Embryonic facial prominence (tissue), 1 donor: ENCODE measurements at regions not wholly inside any gene's neighbourhood (a gene's known extent, or its start where the extent isn't known, plus 50 kb on each side); places are given as distances from the start of the nearest gene placed in this dataset.
"Not testable (repeated sequence)": the region's sequence is repeated elsewhere in the genome, so short reads cannot be mapped to it uniquely, and the experiment has no call there.

Experiments used
- DNase-seq: peaks from one replicate; pipeline ENCODE4 v3.0.0-alpha.2; 2016; ENCODE audit errors: extremely low spot score

DNA sequence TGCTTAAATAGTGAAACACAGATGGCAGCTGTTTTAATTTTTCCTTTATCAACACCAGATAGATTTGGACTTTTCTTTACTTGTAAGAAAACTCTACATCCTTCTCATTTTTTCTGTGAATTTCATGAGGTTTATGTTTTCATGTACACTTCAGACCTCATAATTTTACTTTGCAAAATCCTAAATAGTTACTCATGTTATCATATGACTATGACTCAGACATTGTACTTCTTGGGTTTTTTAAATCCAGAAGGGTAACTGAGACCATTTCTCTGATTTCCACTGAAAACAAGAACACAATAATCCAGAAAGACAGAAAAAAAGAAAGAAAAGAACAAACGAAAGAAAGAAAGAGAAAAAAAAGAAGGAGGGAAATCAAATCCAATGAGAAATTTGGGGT lies 1021.6 kb downstream of the NCAM2 start:
- DNase-seq: no peak

DNA sequence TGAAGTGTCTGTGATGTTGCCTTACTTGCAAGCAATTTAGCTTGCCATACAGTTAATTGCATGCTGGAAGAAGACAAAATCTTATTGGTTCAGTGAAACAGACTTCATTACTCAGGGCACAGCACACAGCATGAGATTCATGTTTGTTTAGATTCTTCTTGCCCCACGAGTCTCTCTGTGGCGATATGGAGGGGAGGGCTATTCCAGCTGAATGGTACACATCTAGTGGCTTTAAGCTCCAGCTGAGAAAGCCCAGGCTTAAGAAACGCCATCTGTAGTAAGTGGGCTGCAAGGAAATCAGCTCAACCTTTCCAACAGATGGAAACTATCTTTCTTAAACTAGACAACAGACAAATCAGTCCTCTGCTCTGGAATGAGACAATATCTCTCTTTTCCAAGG lies 1022.0 kb downstream of the NCAM2 start:
- DNase-seq: no peak

DNA sequence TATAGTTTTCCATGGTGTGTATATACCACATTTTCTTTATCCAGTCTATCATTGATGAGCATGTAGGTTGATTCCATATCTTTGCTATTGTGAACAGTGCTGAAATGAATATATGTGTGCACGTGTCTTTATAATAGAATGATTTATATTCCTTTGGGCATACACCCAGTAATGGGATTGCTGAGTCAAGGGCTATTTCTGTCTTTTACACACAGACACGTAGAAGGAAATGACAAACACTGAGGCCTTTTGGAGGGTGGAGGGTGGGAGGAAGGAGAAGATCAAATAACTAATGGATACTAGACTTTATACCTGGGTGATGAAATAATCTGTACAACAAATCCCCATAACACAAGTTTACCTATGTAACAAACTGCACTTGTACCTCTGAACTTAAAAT lies 1025.7 kb downstream of the NCAM2 start:
- DNase-seq: not testable (repeated sequence)

DNA sequence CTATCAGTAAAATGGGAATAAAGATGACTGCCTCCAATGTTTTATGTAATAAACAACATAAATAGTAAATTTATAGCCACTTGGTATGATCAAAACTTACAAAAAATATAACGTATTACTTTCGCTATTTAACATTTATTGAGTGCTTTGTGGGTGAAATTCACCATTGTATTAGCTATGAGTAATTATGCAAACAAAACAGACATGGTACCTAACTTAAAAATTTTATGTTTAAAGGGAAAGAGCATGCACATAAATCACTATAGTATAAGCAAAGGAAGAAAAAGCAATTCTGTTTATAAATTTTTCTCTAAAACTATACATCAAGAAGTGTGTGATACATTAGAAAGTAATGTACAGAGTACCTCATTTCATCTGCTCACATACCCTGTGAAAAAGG lies 1046.2 kb downstream of the NCAM2 start:
- no peak for DNase-seq

DNA sequence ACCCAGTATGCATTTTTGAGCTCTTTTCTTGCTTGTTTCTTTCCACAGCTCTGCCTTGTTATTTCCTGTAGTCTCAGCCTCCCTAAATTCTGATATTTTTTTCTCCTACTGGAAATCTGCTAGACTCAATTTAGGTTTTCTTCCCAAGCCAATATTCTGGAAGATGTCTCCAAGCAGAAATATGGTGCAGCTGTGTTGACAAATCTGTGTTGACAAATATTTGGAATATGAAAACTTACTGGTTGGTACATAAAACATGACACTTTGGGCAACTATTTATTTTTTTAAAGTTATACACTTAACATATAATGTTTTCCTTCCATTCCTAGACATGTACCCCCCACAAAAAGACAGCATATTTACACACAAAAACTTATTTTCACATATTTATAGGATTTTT lies 1048.4 kb downstream of the NCAM2 start:
- no peak for DNase-seq

DNA sequence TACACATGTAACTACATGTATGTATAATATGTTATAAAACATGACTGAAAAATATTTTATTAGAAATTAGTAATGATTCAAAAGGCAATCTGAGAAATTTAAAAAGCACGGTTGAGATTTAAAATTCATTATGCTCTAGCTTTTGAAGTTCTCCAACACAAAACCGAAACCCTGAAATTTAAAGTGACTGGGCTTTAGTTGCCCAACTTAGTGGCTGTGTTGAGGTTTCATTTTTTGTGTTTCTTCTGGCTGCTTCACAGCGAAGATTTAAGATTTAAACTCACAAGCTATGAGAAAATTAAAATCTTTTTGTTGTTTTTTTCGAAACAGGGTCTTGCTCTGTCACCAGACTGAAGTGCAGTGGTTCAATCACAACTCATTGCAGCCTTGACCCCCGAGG lies 1058.7 kb downstream of the NCAM2 start:
- no peak for DNase-seq

DNA sequence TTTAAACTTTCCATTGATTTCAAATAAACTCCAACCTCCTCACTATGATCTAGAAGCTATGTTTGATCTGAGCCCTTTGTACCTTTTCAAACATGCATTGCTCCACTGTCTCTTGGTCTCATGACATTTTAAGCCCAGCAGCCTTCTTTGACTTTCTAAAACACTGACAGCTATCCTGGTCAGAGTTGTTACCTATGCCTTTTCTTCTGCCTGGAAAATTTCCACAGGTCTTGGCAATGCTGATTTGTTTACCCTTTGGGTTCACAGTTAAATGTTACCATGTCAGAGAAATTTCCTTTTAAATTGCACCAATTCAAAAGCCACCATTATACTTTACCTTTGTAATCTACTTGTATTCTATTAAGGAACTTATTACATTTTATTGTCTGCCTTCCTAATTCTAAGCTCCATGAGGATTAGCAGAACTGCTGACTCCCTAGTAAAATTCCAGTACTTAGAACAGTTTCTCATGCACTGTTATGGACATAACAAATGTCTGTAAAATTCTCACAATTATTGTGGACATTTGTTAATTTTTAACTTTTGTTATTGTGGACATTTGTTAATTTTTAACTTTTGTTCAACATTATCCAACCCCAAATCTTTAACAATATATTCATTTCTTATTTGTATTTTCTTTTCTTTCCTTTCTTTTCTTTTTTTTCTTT lies 1064.4 kb downstream of the NCAM2 start:
- no peak for DNase-seq

DNA sequence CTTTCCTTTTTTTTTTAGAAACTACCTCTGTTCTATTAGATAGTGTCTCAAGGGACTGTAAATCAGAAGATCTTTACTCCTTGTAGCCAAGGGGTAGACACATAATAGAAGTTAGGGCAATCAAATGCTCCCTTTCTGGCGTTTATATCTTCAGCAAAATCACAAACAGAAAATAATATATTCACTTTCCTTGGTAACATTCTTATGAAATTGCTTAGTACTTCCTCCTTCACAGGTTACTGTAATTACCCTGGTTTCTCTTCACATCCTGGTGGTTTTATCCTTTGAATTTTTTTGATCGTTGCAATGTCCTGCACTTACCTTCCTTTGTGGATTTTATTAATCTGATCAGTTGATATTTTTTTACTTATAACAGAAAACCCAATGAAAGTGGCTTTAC lies 1064.9 kb downstream of the NCAM2 start:
- DNase-seq: no peak

DNA sequence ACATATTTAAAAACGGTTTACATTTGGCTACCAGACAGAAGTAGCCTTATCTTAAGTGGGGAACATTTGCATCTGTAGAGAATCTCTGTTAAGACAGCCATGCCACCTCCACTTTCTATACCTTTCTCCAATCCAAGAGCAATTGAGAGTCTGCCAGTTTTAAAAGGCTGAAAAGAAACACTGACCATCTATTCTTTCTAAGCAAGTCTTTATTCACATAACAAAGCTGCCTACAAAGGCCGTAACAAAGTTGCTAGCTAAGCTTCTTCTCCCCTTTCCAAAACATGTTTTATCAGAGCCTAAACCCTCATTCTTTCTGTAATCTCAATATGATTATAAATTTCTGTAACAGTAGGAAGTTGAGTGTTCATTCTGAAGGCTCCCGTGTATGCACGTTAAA lies 1078.3 kb downstream of the NCAM2 start:
- no peak for DNase-seq

DNA sequence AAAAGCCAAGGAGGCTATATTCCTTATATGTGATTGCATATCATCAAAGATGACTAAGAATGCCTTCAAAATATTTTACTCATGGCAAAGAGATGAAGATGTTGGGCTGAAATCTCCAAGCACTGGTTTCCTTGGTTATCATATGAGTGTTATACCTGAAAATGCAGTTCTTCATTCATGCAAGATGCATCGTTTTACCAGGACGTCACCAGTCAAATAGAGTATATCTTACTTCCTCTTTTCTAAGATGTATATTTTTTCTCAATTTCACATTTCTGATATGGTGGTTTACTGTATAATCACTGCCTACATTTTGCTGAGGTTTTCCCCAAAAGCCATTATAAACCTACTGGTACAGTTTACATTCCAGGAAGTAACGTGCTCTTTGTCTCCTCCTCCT lies 1085.7 kb downstream of the NCAM2 start:
- DNase-seq: no peak

DNA sequence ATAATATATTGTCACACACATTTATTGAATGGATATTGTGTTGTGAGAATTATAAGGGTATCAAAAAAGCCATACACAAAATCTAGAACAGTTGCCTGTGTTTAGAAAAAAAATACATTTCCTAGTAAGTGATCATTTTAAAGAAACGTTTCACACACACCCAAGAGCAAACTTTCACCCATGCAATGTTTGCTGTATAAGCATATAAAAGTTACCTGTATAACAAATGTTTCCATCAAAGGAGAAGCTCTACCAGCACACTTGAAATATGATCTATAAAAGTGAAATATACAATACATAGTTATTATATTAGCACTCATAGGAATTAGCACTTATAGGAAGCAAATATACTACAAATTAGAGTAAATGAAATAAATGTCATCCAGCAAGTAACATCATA lies 1098.1 kb downstream of the NCAM2 start:
- no peak for DNase-seq

DNA sequence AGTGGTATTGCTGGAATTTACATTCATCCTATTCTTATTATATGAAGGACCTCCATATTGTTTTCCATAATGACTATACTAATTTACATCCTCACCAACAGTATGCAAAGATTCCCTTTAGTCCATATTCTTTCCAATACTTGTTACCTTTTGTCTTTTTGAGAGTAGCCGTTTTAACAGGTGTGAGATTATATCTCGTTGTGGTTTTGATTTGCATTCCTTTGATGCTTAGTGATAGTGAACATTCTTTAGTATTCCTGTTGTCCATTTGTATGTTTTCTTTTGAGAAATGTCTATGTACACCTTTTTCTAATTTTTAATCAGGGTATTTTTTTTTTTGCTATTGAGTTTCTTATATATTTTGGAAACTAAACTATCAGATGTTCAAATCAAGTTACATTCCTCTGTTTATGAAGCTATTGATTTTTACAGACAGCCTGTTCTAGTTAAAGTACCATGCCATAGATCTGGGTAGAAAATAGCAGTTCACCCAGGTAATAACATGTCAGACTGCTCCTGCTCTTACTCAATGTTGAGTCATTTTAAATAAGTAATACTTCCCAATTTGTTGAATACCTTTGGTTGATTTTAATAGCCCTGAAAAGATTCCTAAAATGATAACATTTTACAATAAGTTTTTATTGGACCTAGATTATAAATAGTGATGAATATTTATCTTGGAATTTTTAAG lies 1108.7 kb downstream of the NCAM2 start:
- DNase-seq: no peak

DNA sequence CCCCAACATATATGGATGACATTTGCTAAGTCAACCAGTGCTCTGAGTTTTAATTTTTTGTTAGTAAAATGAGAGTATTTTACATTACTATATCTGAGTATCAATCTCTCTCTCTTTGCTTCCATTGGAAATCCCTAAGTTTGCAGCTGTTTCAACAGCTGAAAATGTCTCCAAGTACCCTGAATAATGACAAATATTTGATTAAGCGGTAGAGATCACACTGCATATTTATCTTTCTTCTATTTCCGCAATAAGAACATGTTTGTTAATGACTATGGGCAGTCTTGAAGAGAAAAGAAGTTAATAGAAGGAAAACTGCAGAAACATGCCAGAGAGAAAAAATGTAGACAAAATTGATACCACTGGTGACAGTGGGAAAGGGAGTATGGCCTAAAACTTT lies 1117.5 kb downstream of the NCAM2 start:
- no peak for DNase-seq

DNA sequence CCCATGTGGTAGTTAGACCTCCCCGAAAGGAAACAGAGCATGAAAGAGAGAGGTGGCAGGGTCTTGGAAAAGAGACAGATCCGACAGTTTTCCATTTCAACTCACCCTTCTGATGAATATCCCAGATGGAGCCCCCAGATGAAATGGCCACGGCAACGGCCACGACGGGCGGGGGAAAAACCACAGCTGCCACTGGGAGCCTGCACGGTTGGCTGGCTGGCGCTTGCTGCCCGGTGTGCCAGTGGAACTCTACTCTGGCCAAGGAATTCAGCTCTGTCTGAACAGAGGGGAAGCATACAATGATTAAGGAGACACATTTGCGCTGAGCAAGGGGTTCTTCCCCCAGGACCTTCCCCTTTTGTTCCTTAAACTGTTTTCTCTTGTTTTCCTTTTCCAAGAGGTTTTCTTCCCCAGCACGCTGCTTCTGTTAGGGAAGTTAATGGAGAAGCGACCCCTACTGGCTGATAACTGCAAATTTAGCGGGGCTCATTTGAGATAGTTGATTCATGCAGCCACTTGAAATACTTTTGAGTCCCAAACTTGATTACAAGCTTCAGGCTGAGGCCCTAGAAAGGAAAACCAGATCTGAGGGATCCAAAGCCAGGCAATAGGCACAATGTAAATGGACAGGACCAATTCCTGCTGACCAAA lies 1122.5 kb downstream of the NCAM2 start:
- no peak for DNase-seq

DNA sequence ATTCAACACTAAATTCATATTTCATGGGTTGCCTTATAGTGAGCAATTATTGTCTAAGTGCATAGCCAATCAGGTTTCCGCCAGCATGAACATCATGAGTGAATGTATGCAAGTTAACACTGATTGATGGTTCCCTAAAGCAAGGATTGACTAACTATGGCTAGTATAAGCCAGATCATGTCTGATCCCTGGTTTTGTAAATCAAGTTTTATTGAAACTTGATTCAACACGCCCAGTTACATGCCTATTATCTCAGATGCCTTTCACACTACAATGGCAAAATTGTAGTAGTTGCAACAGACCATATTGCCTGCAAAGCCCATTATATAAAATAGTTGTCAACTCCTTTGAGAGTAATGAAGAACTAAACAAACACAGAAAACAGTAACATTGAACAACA lies 1127.4 kb downstream of the NCAM2 start:
- DNase-seq: no peak

DNA sequence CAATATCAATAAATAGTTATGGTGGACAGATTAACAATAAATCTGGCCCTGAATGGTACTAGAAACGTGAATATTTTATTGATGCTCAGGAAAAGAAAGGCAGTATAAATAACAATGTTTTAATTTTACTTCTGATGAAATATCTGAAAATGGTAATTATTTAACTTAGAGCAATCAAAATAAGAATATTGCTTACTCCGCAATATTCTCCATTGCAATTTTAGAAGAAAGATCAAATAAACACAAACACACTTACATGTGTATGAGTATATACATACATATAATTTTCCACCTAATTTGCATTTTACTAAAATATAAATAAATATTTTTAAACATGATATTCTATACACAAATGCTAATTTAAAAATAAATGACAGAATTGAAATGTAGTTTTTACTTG lies 1130.5 kb downstream of the NCAM2 start:
- DNase-seq: no peak

DNA sequence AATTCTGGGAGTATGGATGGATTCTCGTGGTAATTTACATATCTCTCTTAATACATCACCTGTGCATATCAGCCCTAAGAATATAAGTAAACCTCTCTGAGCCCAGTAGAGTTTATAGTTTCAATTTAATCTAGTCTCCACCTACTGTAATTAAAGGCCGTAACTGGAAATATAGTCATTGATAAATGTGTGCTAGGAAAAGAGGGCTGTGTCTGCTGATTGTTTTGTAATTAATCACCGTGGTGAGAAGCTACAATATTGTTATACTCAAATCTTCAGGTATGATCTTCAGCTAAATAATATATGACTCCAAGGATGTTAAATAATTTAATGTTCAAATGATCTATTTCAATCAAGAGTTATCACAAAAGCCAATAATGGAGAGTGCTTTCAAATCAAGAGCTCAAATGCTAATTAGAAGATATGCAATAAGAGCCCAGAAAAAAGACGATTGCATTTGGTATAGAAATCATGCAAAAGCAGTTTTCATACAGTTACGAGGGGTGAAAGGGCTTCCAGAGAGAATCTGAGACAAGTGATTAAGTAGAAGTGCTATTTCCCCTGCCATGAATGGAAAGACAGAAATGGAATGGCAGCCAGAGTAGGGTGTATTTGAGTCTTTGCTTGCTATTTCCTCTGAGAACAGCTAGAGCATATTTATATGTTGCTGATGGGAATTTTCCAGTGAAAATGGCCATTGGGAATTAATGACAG lies 1134.3 kb downstream of the NCAM2 start:
- no peak for DNase-seq

DNA sequence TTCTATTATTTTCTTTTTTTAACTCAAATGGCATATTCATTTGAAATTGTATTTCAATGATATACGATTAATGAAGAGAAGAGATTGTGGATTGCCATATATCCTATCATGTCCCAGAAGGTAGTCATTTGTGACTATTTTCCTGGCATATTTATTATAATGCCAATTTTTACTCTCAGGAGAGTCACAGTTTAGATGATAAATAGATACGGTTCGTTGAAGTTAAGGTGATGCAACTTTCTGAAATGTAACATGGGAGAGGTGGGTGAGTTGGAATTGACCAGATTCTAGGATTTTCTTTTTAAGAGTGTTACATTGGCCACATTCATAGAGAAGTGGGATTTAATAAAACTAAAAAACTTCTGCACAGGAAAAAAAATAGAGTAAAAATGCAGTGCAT lies 1138.5 kb downstream of the NCAM2 start:
- no peak for DNase-seq

DNA sequence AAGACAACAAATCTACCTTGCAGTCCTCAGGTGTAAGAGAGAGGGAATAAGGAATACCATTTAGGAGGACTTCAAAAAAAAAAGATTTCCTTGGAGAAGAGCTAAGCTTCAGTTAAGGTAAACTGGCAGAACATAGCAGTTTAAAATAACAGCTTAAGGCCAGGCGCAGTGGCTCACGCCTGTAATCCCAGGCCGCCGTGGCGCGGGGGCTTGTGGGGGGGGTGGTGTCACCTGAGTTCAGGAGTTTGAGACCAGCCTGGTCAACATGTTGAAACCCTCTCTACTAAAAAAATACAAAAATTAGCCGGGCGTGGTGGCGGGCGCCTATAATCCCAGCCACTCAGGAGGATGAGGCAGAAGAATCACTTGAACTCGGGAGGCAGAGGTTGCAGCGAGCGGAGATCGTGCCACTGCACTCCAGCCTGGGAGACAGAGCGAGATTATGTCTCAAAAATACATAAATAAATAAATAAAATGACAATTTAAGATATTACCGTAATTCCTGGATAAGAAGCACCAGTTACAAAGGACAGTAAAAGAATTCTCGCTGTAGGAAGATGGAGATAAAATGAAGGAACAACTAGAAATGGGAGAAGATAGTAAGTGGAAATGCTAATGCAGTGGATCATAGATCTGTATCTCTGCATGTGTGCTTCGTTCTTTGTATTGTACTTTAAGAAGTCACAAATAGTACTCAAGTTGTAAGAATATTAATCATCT lies 1140.2 kb downstream of the NCAM2 start:
- no peak for DNase-seq

DNA sequence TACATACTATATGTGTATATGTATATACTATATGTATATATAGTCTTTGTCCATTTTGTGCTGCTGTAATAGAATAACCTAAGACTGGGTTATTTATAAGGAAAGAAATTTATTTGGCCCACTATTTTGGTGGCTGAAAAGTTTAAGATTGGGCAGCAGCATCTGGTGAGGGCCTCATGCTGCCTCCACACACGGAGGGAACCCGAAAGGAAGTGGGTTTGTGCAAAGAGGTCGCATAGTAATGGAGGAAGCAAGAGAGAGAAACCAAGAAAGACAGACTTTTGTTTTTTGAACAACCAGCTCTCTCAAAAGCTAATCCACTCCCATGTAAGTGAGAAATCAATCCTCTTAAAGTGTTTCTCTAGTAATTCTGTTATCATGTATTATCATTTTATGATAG lies 1147.3 kb downstream of the NCAM2 start:
- DNase-seq: no peak

DNA sequence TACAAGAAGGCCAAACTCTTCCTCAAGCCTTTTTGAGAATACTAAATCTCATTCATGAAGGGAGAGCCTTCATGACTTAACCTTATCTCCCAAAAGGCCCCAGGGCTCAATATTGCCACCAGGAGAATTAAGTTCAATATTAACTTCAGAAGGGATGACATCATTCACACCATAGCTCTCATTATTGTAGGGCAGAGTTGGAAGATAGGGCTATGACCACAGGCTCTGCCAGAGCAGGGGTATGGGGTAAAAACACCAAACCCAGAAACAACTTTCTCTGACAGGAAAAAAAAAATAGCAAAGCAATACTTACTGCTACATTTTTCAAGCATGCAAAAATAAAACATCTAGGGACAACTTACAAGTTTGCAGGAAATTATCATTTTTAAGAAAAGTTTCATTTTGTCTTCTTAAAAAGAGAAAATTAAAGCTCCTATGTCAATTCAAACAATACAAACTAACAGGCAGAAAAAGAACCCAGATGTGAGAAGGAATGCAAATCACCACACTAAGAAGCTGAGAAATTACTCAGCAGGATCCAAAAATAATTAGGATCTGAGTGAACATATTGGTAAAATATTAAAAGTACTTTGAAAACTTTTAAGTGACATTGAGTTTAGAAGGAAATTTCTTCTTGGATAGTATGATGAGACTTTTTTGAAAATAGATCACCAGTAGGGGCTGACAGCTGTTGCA lies 1156.5 kb downstream of the NCAM2 start:
- no peak for DNase-seq
